ENCODE measurements at regions not wholly inside any gene's neighbourhood (a gene's known extent, or its start where the extent isn't known, plus 50 kb on each side); places are given as distances from the start of the nearest gene placed in this dataset.
A peak's percentile ranks its signal among the peaks of the same experiment; 100 is the strongest.

DNA sequence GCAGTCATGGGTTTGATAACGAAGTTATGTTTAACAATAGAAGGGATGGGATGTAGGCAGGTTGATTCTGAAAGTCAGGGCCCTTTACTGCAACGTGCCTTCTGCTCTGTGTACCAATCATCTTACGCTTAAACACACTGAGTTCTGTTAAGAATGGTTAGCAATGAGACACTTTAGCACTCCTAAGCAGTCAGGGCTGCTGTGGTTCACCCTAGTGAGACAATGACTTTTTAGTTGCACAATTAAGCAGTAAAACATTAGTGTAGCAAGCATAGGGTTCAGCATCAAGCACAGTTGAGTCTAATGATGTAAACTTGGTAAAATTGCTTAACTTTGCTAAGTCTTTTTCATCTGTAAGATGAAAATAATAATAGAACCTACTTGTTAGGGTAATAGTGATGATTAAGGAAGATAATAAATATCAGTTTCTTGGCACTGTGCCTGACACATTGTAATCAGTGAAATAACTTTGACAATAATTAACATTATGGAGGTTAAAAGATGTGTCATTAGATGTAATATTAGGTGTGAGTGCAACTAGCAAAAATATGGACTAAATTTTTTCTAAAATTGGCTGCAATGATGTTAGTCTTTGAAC, 484.2 kb upstream of the THBS1 start:
- TF ChIP-seq, protein P1, sequence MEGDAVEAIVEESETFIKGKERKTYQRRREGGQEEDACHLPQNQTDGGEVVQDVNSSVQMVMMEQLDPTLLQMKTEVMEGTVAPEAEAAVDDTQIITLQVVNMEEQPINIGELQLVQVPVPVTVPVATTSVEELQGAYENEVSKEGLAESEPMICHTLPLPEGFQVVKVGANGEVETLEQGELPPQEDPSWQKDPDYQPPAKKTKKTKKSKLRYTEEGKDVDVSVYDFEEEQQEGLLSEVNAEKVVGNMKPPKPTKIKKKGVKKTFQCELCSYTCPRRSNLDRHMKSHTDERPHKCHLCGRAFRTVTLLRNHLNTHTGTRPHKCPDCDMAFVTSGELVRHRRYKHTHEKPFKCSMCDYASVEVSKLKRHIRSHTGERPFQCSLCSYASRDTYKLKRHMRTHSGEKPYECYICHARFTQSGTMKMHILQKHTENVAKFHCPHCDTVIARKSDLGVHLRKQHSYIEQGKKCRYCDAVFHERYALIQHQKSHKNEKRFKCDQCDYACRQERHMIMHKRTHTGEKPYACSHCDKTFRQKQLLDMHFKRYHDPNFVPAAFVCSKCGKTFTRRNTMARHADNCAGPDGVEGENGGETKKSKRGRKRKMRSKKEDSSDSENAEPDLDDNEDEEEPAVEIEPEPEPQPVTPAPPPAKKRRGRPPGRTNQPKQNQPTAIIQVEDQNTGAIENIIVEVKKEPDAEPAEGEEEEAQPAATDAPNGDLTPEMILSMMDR (IDR thresholded peaks at IDR 0.05; ENCODE audit: low read depth, low read length) = no peak
- no peak overlapping the region for H3K4me3 ChIP-seq (replicated peaks in 1 of 2; ENCODE audit: low read depth in 2 of 2, low read length in 2 of 2)
- no peak for DNase-seq (ENCODE audit: low read depth in 2 of 2)

DNA sequence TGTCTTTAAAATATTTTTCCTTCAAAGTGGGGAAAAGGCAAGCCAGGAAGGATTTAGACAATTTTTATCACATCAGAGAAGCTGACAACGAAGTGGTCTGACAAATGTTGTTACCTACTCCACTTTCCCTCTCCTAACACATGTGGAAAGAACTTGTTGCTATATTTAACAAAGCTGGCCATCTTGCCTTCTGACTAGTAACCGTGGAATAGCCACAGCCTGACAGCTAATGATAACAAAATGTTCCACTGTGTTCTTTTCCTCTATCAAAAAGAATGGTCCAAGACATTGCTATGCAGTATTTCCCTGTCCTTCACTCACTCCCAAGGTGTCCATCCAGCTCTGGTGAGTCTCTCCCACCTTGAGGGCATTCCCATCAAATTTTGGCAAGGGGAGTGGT, 481.4 kb upstream of the THBS1 start:
- no peak overlapping the region for H3K4me3 ChIP-seq (replicated peaks in 1 of 2; ENCODE audit: low read depth in 2 of 2, low read length in 2 of 2)
- TF ChIP-seq, protein P1 (IDR thresholded peaks at IDR 0.05; ENCODE audit: low read depth, low read length) = no peak

DNA sequence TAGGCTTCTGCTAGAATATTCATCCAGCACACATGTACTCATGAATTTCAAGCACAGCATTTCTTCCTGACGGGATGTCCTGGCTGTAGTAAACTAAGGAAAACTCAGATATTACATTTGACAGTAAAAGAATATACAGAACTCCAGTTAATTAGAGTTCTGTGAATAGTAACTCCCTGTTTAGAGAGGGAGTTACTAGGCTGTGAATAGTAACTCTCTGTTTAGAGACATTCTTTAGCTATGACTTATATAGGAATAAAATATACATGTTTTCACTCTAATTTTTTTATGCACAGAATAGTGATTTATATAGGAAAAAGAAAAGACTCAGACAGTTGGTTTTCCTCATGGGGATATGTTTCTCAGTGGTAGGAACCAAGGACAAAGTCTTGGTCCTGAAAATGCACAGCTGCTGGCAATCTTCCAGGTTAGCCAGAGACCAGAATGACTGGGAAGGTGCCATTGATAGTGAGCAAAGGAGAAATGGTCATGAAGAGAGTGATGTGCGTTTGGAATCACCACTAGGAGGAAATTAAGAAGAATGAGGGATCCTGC, 480.7 kb upstream of the THBS1 start:
- H3K4me3 ChIP-seq (replicated peaks in 1 of 2; ENCODE audit: low read depth in 2 of 2, low read length in 2 of 2) = no peak overlapping the region
- TF ChIP-seq, protein P1 (IDR thresholded peaks at IDR 0.05; ENCODE audit: low read depth, low read length) = no peak
- no peak for DNase-seq (ENCODE audit: low read depth in 2 of 2)

More for the DNA sequence above, 481.4 kb upstream of the THBS1 start:
- no peak for DNase-seq (ENCODE audit: low read depth in 2 of 2)

DNA sequence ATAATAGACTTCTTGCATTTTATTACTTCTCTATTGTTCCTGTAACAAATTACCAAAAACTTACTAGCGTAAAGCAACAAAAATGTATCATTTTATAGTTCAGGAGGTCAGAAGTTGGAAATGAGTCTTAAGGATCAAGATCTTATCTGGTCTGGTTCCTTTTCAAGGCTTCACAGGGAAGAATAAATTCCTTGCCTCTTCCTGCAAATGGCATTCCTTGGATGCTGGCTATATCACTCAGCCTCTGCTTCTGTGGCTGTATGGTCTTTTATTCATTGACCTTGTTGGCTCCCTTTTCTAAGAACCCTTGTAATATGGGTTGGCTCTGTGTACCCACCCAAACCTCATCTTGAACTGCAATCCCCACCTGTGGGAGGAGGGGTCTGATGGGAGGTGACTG, 478.4 kb upstream of the THBS1 start:
- no peak for DNase-seq (ENCODE audit: low read depth in 2 of 2)
- no peak overlapping the region for H3K4me3 ChIP-seq (replicated peaks in 1 of 2; ENCODE audit: low read depth in 2 of 2, low read length in 2 of 2)
- TF ChIP-seq, protein P1 (IDR thresholded peaks at IDR 0.05; ENCODE audit: low read depth, low read length) = no peak

DNA sequence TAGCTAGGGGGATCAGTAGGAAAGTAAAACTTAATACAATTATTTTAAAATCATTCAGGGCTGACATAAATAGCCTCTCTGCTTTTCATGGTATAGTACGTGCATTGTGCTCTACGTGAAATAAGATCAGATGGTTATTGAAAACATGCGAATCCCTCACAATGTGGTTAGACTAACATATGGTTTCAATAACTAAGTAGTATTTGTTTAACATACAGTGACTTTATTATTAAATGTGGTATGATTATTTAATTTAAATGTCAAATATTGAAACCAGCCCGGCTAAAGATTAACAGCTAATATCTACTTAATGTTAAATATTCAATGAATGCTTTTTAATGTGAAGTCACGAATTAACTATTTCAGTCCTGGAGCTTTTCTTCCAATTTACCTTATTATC, 473.9 kb upstream of the THBS1 start:
- TF ChIP-seq, protein P1 (IDR thresholded peaks at IDR 0.05; ENCODE audit: low read depth, low read length) = no peak
- DNase-seq (ENCODE audit: low read depth in 2 of 2) = no peak

DNA sequence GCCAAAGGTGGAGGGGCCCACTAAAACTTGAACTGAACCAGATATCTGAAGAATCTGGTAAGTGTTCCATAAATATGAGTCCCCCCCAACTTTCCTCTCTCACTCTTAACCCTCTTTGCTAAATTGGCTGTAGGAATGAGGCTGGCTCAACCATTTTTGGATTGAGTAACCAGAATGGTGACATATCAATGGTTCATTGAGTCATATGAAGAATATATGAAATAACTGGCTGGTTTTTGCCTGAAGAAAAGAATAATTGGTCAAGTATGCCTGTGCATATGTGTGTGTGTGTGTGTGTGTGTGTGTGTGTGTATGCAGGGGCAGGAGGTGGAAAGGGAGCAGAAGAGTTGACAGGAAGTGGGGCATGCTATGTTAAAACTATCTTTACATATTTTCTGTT, 472.9 kb upstream of the THBS1 start:
- H3K4me3 ChIP-seq (replicated peaks in 1 of 2; ENCODE audit: low read depth in 2 of 2, low read length in 2 of 2) = no peak overlapping the region
- TF ChIP-seq, protein P1 (IDR thresholded peaks at IDR 0.05; ENCODE audit: low read depth, low read length) = no peak
- peak in 1 of 2 donors; percentile 65 for DNase-seq (ENCODE audit: low read depth in 2 of 2)

More for the DNA sequence above, 473.9 kb upstream of the THBS1 start:
- H3K4me3 ChIP-seq (replicated peaks in 1 of 2; ENCODE audit: low read depth in 2 of 2, low read length in 2 of 2) = no peak overlapping the region

DNA sequence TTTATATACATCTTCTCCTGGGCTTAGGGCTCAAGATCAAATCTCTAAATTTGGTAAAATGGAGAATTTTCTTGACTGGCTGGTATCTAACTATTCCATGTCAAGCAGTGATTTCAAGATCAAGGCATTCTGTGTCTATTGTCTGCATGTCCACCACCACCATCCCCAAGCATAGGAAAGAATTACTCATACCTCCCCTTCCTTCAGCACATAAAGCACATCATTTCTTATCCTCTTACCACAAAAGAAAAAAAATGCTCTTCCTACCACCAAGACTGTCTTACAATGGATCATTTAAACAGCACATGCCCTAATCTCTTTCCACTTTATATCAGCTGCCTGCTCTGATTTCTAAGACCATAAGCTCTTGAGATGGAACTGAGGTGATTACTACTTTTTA, 470.5 kb upstream of the THBS1 start:
- no peak overlapping the region for H3K4me3 ChIP-seq (replicated peaks in 1 of 2; ENCODE audit: low read depth in 2 of 2, low read length in 2 of 2)
- peak; percentile 76 to 81 for DNase-seq (ENCODE audit: low read depth in 2 of 2)
- TF ChIP-seq, protein P1 (IDR thresholded peaks at IDR 0.05; ENCODE audit: low read depth, low read length) = no peak

All from cardiac fibroblast (primary cell).